ENCODE measurements at regions not wholly inside any gene's neighbourhood (a gene's known extent, or its start where the extent isn't known, plus 50 kb on each side); places are given as distances from the start of the nearest gene placed in this dataset.

- no TSS peak for BruUV-seq (replicated peaks)
- Histone ChIP-seq H4K20me1 (ENCODE audit: insufficient read depth, low read length) (no peaks in the 10 kb centered on the region), H3K36me3 (replicated peaks in 1 of 2; ENCODE audit: control insufficient read depth in 1 of 2, insufficient read depth in 2 of 2, low read length in 2 of 2) (no peaks in the 10 kb centered on the region), H3K4me1 (ENCODE audit: insufficient read depth, low read length) (no peaks in the 10 kb centered on the region), H3K4me2 (ENCODE audit: low read depth, low read length) (no peak overlapping the region), H3K4me3 (replicated peaks in 1 of 3; ENCODE audit: insufficient read depth in 1 of 3, low read depth in 2 of 3, low read length in 3 of 3) (no peak overlapping the region), H2AFZ (ENCODE audit: low read length) (no peak overlapping the region), H3K9ac (ENCODE audit: insufficient read depth, low read depth, low read length) (no peak overlapping the region), H3K9me3 (ENCODE audit: low read length) (peaks cover 17% of the 10 kb centered on the region), H3K27ac (ENCODE audit: extremely low read length, insufficient read depth, low read length) (no peak overlapping the region), H3K79me2 (ENCODE audit: insufficient read depth, low read length) (no peaks in the 10 kb centered on the region), H3K27me3 (ENCODE audit: control insufficient read depth in 1 of 2, insufficient read depth in 2 of 2, low read length in 2 of 2) (no peaks in the 10 kb centered on the region)
- ChIA-PET CTCF (ENCODE audit: low intra/inter-chr PET ratio, low total read pairs) (no interaction called here), POLR2A (no interaction called here)
- TF ChIP-seq, protein P1, sequence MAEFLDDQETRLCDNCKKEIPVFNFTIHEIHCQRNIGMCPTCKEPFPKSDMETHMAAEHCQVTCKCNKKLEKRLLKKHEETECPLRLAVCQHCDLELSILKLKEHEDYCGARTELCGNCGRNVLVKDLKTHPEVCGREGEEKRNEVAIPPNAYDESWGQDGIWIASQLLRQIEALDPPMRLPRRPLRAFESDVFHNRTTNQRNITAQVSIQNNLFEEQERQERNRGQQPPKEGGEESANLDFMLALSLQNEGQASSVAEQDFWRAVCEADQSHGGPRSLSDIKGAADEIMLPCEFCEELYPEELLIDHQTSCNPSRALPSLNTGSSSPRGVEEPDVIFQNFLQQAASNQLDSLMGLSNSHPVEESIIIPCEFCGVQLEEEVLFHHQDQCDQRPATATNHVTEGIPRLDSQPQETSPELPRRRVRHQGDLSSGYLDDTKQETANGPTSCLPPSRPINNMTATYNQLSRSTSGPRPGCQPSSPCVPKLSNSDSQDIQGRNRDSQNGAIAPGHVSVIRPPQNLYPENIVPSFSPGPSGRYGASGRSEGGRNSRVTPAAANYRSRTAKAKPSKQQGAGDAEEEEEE (CRISPR knock-in tag; IDR thresholded peaks at IDR 0.05; ENCODE audit: borderline replicate concordance), result no peak
- TF ChIP-seq, protein P2, sequence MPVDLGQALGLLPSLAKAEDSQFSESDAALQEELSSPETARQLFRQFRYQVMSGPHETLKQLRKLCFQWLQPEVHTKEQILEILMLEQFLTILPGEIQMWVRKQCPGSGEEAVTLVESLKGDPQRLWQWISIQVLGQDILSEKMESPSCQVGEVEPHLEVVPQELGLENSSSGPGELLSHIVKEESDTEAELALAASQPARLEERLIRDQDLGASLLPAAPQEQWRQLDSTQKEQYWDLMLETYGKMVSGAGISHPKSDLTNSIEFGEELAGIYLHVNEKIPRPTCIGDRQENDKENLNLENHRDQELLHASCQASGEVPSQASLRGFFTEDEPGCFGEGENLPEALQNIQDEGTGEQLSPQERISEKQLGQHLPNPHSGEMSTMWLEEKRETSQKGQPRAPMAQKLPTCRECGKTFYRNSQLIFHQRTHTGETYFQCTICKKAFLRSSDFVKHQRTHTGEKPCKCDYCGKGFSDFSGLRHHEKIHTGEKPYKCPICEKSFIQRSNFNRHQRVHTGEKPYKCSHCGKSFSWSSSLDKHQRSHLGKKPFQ (CRISPR knock-in tag; IDR thresholded peaks at IDR 0.05; ENCODE audit: insufficient replicate concordance), result no peak
- TF ChIP-seq MIER3 (CRISPR knock-in tag; IDR thresholded peaks at IDR 0.05; ENCODE audit: borderline replicate concordance), result no peak
- no peak for TF ChIP-seq HOXA9 (CRISPR knock-in tag; IDR thresholded peaks at IDR 0.05; ENCODE audit: borderline replicate concordance)
- no peak for TF ChIP-seq ZNF354B (CRISPR knock-in tag; IDR thresholded peaks at IDR 0.05)
- no peak for TF ChIP-seq MTF2 (CRISPR knock-in tag; IDR thresholded peaks at IDR 0.05; ENCODE audit: borderline replicate concordance)
- no peak for TF ChIP-seq KMT2B (CRISPR knock-in tag; IDR thresholded peaks at IDR 0.05)
- no peak for TF ChIP-seq ELF3 (CRISPR knock-in tag; IDR thresholded peaks at IDR 0.05)
- no peak for TF ChIP-seq ZNF407 (CRISPR knock-in tag; IDR thresholded peaks at IDR 0.05; ENCODE audit: not compliant biosample characterization)
- no peak for TF ChIP-seq IRX3 (CRISPR knock-in tag; IDR thresholded peaks at IDR 0.05; ENCODE audit: borderline replicate concordance, low read depth)
- no peak for TF ChIP-seq NFE2 (CRISPR knock-in tag; IDR thresholded peaks at IDR 0.05)
- TF ChIP-seq BORCS8-MEF2B (CRISPR knock-in tag; IDR thresholded peaks at IDR 0.05), result no peak
- no peak for TF ChIP-seq GLI4 (CRISPR knock-in tag; IDR thresholded peaks at IDR 0.05; ENCODE audit: borderline replicate concordance)
- TF ChIP-seq JUN (CRISPR knock-in tag; IDR thresholded peaks at IDR 0.05), result no peak
- DNase-seq (ENCODE audit: low spot score) (no peak), FAIRE-seq (no peak), ATAC-seq (no peak)
- intact Hi-C loops (cut with micrococcal nuclease; ENCODE audit: unreplicated experiment) (no loop called here), in situ Hi-C loops (cut with HindIII; ENCODE audit: extremely low pct_ligation_motif_present, low pct_unique_long_range_greater_than_20kb) (no loop called here)
- WGBS (ENCODE audit: low lambda C conversion rate), result 2% methylated on average over 2 of the region's 2 CpGs
These were observed 194.6 kb upstream of the ZC3H12C start for GRCh38 chr11:109898592-109898991.

Data from HepG2 (cell line).